GM21825 (cell line): ENCODE measurements at regions not wholly inside any gene's neighbourhood (a gene's known extent, or its start where the extent isn't known, plus 50 kb on each side); places are given as distances from the start of the nearest gene placed in this dataset.
"Not testable (repeated sequence)": the region's sequence is repeated elsewhere in the genome, so short reads cannot be mapped to it uniquely, and the experiment has no call there.

Experiments
- ATAC-seq: cut with Tn5 transposase; IDR thresholded peaks from one replicate; pipeline ENCODE4 v1.9.1; 2021; ENCODE audit warnings: mild to moderate bottlenecking, moderate library complexity; ENCODE audit not compliant: unreplicated experiment

- ATAC-seq: not testable (repeated sequence)
Observed at GRCh38 chr2:91603996-91604395, 2912.5 kb downstream of the RPIA start.

GRCh38 chr2:91604629-91605028, 2913.2 kb downstream of the RPIA start:
- not testable (repeated sequence) for ATAC-seq

- ATAC-seq: not testable (repeated sequence)
Observed at GRCh38 chr2:91623739-91624138, 2932.3 kb downstream of the RPIA start.

GRCh38 chr2:91628471-91628870, 2937.0 kb downstream of the RPIA start:
- ATAC-seq: not testable (repeated sequence)

GRCh38 chr2:91657193-91657592, 2965.7 kb downstream of the RPIA start:
- ATAC-seq: not testable (repeated sequence)

GRCh38 chr2:91658336-91658735, 2966.9 kb downstream of the RPIA start:
- ATAC-seq: not testable (repeated sequence)

- ATAC-seq: not testable (repeated sequence)
Observed at GRCh38 chr2:91659189-91659916, 2967.9 kb downstream of the RPIA start.

- peak; percentile 100 for ATAC-seq
Observed at GRCh38 chr2:91659917-91660275, 2968.4 kb downstream of the RPIA start.

- not testable (repeated sequence) for ATAC-seq
Observed at GRCh38 chr2:91667341-91667740, 2975.9 kb downstream of the RPIA start.

- not testable (repeated sequence) for ATAC-seq
Observed at GRCh38 chr2:91685541-91685940, 2994.1 kb downstream of the RPIA start.

GRCh38 chr2:91686046-91686445, 2994.6 kb downstream of the RPIA start:
- ATAC-seq: not testable (repeated sequence)
